ENCODE measurements at regions not wholly inside any gene's neighbourhood (a gene's known extent, or its start where the extent isn't known, plus 50 kb on each side); places are given as distances from the start of the nearest gene placed in this dataset.
"Not testable (repeated sequence)": the region's sequence is repeated elsewhere in the genome, so short reads cannot be mapped to it uniquely, and the experiment has no call there.

DNA sequence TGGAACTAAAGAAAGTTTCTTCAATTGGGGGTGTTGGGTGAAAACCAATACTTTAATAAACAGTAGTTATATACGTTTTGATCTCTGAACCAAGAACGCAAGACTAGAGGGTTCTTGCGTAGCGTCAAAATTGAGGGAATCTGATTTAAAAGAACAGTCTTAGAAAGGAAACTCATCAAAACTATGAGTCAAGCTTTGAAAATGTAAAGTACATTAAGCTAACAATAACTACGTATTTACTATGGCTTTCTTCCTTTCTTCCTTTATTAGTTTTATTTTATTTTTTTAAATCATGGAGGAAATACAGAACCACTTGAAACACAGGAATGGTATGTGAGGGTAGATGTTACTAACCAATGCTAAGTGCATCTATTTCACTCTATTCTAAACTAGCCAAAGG lies 287.0 kb upstream of the RSPO3 start:
- H3K4me1 Mint-ChIP-seq = no peaks in the 10 kb centered on the region
- H3K27me3 Mint-ChIP-seq = no peaks in the 10 kb centered on the region
- no peak overlapping the region for H3K4me3 Mint-ChIP-seq
- DNase-seq = no peak
- CTCF ChIA-PET = no interaction called here
- H3K9me3 Mint-ChIP-seq = no peaks in the 10 kb centered on the region
- no peaks in the 10 kb centered on the region for H3K36me3 Mint-ChIP-seq
- H3K27ac Mint-ChIP-seq = no peak overlapping the region

DNA sequence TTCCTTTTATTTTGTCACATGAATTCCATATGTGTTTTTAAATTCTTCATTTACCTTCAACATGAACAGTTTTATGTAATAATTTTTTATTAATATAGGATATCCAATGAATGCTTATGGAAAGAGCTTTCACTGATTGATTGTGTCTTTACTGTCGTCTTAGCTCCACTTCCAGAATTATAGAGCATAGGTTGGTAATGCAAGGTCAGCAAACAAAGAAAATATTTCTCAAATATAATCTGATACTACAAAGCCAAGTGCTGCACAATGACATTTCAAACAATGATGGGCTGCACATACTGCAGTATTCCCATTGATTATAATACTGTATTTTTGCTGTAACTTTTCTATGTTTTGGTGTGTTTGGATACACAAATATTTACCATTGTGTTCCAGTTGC lies 275.7 kb upstream of the RSPO3 start:
- Mint-ChIP-seq H3K4me3 (no peak overlapping the region), H3K9me3 (no peaks in the 10 kb centered on the region), H3K36me3 (no peaks in the 10 kb centered on the region), H3K27ac (no peak overlapping the region), H3K27me3 (no peaks in the 10 kb centered on the region), H3K4me1 (no peaks in the 10 kb centered on the region)
- CTCF ChIA-PET = no interaction called here
- no peak for DNase-seq

DNA sequence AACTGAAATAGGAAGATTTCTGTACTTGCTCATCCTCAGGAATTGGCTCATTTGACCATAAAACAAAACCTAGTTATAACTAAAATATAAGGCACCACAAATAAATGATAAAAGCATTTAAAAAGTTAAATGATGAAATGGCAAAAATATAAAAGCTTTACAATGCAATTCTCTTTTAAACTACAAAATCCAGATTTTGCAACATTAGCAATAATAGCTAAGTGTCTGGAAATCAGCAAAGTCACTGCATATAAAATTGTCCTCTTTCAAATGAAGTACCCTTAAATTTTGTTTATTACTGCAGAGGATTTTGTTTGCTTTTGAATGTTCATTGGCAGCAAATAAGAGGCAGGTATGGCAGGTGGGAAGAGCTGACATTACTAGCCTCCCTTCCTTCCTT lies 270.4 kb upstream of the RSPO3 start:
- H3K4me3 Mint-ChIP-seq = no peak overlapping the region
- H3K36me3 Mint-ChIP-seq = no peaks in the 10 kb centered on the region
- CTCF ChIA-PET = no interaction called here
- no peaks in the 10 kb centered on the region for H3K27me3 Mint-ChIP-seq
- no peaks in the 10 kb centered on the region for H3K9me3 Mint-ChIP-seq
- H3K27ac Mint-ChIP-seq = no peak overlapping the region
- H3K4me1 Mint-ChIP-seq = no peaks in the 10 kb centered on the region
- DNase-seq = no peak

DNA sequence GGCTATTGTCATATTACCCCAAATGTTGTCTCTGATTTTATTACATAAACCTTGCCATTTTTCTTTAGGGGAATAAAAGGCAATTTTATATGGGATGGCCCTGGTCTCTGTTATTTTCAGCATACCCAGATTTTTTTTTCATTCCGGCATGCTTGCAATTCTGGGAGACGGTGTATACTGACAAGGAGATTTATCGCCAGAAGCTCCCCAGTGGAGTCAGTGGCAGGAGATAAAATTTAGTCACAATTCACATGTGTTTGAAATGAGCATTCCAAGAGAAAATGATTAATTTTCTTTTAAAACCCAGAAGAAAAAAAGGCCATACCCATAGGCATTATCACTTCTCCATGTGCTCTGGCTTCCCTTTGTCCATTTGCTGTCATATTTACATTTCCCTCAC lies 250.8 kb upstream of the RSPO3 start:
- CTCF ChIA-PET = no interaction called here
- no peaks in the 10 kb centered on the region for H3K27me3 Mint-ChIP-seq
- no peaks in the 10 kb centered on the region for H3K4me1 Mint-ChIP-seq
- no peak overlapping the region for H3K4me3 Mint-ChIP-seq
- no peak overlapping the region for H3K27ac Mint-ChIP-seq
- no peaks in the 10 kb centered on the region for H3K36me3 Mint-ChIP-seq
- H3K9me3 Mint-ChIP-seq = no peaks in the 10 kb centered on the region
- no peak for DNase-seq

DNA sequence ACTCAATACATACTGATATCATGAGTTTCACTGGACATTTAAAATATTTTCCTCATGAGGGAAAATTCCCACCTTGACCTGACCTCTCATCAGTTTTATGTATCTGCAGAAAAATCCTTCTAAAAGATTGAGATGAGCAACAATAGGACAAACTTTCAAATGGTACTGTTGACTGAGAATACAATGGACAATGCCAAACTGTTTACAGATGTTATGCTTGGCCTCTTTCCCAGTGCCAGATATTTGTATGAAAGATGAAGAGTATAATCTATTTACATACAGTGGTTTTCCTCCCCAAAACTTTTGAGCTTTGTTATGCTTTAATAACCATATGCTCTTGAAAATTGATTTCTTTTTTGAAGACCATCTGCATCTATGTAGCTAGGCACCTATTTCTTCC lies 245.1 kb upstream of the RSPO3 start:
- Mint-ChIP-seq H3K27me3 (no peaks in the 10 kb centered on the region), H3K36me3 (no peaks in the 10 kb centered on the region), H3K4me3 (no peak overlapping the region), H3K9me3 (no peaks in the 10 kb centered on the region), H3K27ac (no peak overlapping the region), H3K4me1 (no peaks in the 10 kb centered on the region)
- no peak for DNase-seq
- CTCF ChIA-PET = no interaction called here

DNA sequence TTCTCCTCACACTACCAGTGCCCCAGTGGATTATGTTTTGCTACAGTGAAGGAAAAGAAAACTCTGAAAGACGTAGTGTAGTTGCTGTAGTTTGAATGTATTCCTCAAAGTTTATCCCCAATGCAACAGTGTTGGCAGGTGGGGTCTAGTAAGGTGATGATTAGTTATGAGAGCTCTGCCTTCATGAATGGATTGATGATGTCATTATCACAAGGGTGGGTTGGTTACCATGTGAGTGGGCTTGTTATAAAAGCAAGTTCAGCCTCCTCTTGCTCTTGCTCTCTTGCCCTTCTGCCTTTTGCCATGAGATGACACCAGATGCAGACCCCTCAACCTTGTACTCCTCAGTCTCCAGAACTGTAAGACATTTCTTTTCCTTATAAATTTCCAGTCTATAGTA lies 244.7 kb upstream of the RSPO3 start:
- no peak for DNase-seq
- no peak overlapping the region for H3K4me3 Mint-ChIP-seq
- H3K9me3 Mint-ChIP-seq = no peaks in the 10 kb centered on the region
- H3K27me3 Mint-ChIP-seq = no peaks in the 10 kb centered on the region
- H3K27ac Mint-ChIP-seq = no peak overlapping the region
- H3K36me3 Mint-ChIP-seq = no peaks in the 10 kb centered on the region
- no peaks in the 10 kb centered on the region for H3K4me1 Mint-ChIP-seq
- CTCF ChIA-PET = no interaction called here

GRCh38 chr6:126876446-126876845 lies 242.0 kb upstream of the RSPO3 start:
- H3K27me3 Mint-ChIP-seq = no peaks in the 10 kb centered on the region
- no peaks in the 10 kb centered on the region for H3K36me3 Mint-ChIP-seq
- no peaks in the 10 kb centered on the region for H3K9me3 Mint-ChIP-seq

GRCh38 chr6:126880964-126881363 lies 237.5 kb upstream of the RSPO3 start:
- no peaks in the 10 kb centered on the region for H3K4me1 Mint-ChIP-seq
- H3K27ac Mint-ChIP-seq = no peak overlapping the region
- H3K9me3 Mint-ChIP-seq = no peaks in the 10 kb centered on the region
- no peak overlapping the region for H3K4me3 Mint-ChIP-seq
- no peaks in the 10 kb centered on the region for H3K27me3 Mint-ChIP-seq
- CTCF ChIA-PET = no interaction called here
- no peaks in the 10 kb centered on the region for H3K36me3 Mint-ChIP-seq
- DNase-seq = no peak

More at GRCh38 chr6:126876446-126876845, 242.0 kb upstream of the RSPO3 start:
- CTCF ChIA-PET = no interaction called here
- no peak overlapping the region for H3K27ac Mint-ChIP-seq
- H3K4me3 Mint-ChIP-seq = no peak overlapping the region
- H3K4me1 Mint-ChIP-seq = no peaks in the 10 kb centered on the region
- DNase-seq = no peak

DNA sequence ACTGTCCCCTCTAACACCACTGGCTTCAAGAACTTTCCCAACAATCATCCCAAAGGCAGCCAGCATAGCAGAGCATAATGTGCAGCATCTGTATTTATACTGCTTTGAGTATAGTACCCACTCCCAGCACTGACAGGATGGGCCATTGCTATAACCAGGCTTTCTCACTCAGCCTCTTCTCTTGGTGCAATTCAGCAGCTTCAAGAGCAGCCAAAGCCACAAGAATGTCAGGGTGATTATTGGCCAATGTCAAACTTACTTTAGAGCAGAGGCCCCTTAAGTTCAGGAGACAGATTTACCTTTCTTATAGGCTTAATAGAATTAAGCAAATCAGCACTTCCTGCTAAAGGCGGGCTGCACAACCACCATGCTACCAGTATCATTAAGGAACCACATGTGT lies 232.4 kb upstream of the RSPO3 start:
- H3K27ac Mint-ChIP-seq = no peak overlapping the region
- H3K9me3 Mint-ChIP-seq = no peaks in the 10 kb centered on the region
- no peaks in the 10 kb centered on the region for H3K4me1 Mint-ChIP-seq
- no peaks in the 10 kb centered on the region for H3K36me3 Mint-ChIP-seq
- DNase-seq = no peak
- no peaks in the 10 kb centered on the region for H3K27me3 Mint-ChIP-seq
- CTCF ChIA-PET = interaction anchor here (0.5 kb wide), 1 partner anchor 424 kb away, joined by 3 read pairs; no protein-coding TSS in a partner anchor
- H3K4me3 Mint-ChIP-seq = no peak overlapping the region

- H3K27me3 Mint-ChIP-seq = no peaks in the 10 kb centered on the region
- CTCF ChIA-PET = no interaction called here
- DNase-seq = no peak
- H3K27ac Mint-ChIP-seq = no peak overlapping the region
- no peaks in the 10 kb centered on the region for H3K4me1 Mint-ChIP-seq
- H3K4me3 Mint-ChIP-seq = no peak overlapping the region
- H3K9me3 Mint-ChIP-seq = no peaks in the 10 kb centered on the region
- no peaks in the 10 kb centered on the region for H3K36me3 Mint-ChIP-seq
Measured at GRCh38 chr6:126888727-126889725, 229.4 kb upstream of the RSPO3 start.

DNA sequence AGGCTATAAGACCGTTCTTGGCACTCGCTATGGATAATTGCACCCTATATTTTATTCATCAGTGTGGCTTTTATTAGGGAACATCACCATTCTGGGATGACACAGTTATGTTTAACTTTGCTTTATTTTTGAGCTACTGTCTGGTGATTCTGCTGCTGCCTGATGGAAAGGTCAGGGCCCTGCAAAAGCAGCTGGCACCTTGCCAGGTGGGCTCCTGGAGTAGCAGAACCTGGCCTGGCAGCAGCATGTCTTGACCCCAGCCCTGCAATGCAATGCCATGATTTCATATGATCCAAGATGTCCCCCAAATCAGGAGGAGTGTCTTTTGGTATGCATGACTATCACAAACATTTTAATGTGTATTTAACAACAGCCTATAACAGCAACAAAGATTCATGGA lies 228.4 kb upstream of the RSPO3 start:
- H3K36me3 Mint-ChIP-seq = no peaks in the 10 kb centered on the region
- no peak overlapping the region for H3K27ac Mint-ChIP-seq
- no peak overlapping the region for H3K4me3 Mint-ChIP-seq
- CTCF ChIA-PET = no interaction called here
- no peaks in the 10 kb centered on the region for H3K27me3 Mint-ChIP-seq
- H3K9me3 Mint-ChIP-seq = no peaks in the 10 kb centered on the region
- no peaks in the 10 kb centered on the region for H3K4me1 Mint-ChIP-seq
- no peak for DNase-seq

DNA sequence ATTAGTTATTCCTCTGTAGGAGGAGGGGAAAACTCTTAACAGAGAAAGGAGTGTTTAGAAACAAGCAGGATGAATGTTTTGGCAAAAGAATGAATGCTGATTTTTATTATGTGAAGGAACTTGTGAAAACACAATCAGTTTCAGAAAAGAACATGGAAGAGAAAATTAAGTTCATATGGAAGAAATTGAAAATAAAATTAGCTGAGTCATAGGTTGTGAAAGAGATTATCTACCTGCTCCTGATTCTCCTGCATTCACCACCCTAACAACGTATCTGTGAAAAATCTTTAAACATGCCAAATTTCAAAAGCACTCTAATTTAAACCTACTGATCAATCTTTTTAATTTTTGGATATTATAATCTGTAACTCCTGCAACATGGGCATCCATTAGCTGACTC lies 227.3 kb upstream of the RSPO3 start:
- H3K9me3 Mint-ChIP-seq = no peaks in the 10 kb centered on the region
- H3K4me1 Mint-ChIP-seq = no peaks in the 10 kb centered on the region
- no peak overlapping the region for H3K27ac Mint-ChIP-seq
- no peak for DNase-seq
- CTCF ChIA-PET = no interaction called here
- H3K36me3 Mint-ChIP-seq = no peaks in the 10 kb centered on the region
- no peaks in the 10 kb centered on the region for H3K27me3 Mint-ChIP-seq
- no peak overlapping the region for H3K4me3 Mint-ChIP-seq

DNA sequence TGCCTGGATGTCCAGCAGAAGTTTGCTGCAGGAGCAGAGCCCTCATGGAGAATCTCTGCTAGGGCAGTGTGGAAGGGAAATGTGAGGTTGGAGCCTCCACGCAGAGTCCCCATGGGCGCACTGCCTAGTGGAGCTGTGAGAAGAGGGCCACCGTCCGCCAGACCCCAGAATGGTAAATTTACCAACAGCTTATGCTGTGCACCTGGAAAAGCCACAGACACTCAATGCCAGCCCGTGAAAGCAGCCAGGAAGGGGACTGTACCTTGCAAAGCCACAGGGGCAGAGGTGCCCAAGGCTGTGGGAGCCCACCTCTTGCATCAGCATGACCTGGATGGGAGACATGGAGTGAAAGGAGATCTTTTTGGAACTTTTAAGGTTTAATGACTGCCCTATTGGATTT lies 225.6 kb upstream of the RSPO3 start:
- H3K9me3 Mint-ChIP-seq, H3K36me3 Mint-ChIP-seq, CTCF ChIA-PET, H3K4me3 Mint-ChIP-seq, DNase-seq, H3K4me1 Mint-ChIP-seq, H3K27me3 Mint-ChIP-seq, H3K27ac Mint-ChIP-seq: not testable (repeated sequence)

DNA sequence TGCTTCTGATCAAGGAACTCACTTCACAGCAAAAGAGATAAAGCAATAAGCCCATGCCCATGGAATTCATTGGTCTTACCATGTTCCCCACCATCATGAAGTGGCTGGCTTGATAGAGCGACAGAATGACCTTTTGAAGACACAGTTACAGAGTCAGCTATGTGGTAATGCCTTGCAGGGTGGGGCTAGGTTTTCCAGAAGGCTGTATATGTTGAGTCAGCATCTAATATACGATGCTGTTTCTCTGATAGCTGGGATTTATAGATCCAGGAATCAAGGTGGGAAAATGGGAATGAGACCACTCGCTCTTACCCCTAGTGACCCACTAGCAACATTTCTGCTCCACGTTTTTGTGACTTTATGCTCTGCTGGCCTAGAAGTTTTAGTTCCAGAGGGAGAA lies 220.7 kb upstream of the RSPO3 start:
- CTCF ChIA-PET = no interaction called here
- Mint-ChIP-seq H3K27me3 (no peaks in the 10 kb centered on the region), H3K9me3 (no peaks in the 10 kb centered on the region), H3K4me3 (no peak overlapping the region), H3K27ac (no peak overlapping the region), H3K4me1 (no peaks in the 10 kb centered on the region), H3K36me3 (no peaks in the 10 kb centered on the region)
- no peak for DNase-seq

GRCh38 chr6:126904176-126904575 lies 214.3 kb upstream of the RSPO3 start:
- Mint-ChIP-seq H3K4me1 (no peaks in the 10 kb centered on the region), H3K9me3 (no peaks in the 10 kb centered on the region), H3K36me3 (no peaks in the 10 kb centered on the region), H3K27ac (no peak overlapping the region), H3K27me3 (no peaks in the 10 kb centered on the region), H3K4me3 (no peak overlapping the region)
- no peak for DNase-seq
- CTCF ChIA-PET = no interaction called here
